GM23338 (cell line): ENCODE measurements at regions not wholly inside any gene's neighbourhood (a gene's known extent, or its start where the extent isn't known, plus 50 kb on each side); places are given as distances from the start of the nearest gene placed in this dataset.
A peak's percentile ranks its signal among the peaks of the same experiment; 100 is the strongest.

ENCODE experiments used
- ATAC-seq: fragments of 200-7000 bp; cut with Tn5 transposase; 3 replicates; pipeline ENCODE4 v1.9.1; 2020
- DNase-seq: peaks from one replicate; pipeline ENCODE4 v3.0.0-alpha.2; 2015; ENCODE audit warnings: low spot score
- H2AFZ ChIP-seq: fragments of 200-600 bp; sonication (generic); 2 replicates; pipeline ENCODE4 v1.8.0; 2016; ENCODE audit warnings: antibody characterized with exemption, mild to moderate bottlenecking, moderate library complexity
- H3F3A ChIP-seq: fragments of 200-600 bp; sonication (generic); replicated peaks from 2 replicates; pipeline ENCODE4 v1.8.0; 2017; ENCODE audit warnings: antibody characterized with exemption, mixed run types, low read depth
- H3K27ac ChIP-seq: fragments of 200-600 bp; sonication (generic); 2 replicates; pipeline ENCODE4 v1.6.1; 2016; ENCODE audit warnings: low read depth
- H3K27me3 ChIP-seq: fragments of 200-600 bp; sonication (generic); 2 replicates; pipeline ENCODE4 v1.8.0; 2016; ENCODE audit warnings: mild to moderate bottlenecking, mixed run types, moderate library complexity; ENCODE audit not compliant: insufficient read depth
- H3K36me3 ChIP-seq: fragments of 200-600 bp; sonication (generic); 2 replicates; pipeline ENCODE4 v1.8.0; 2016; ENCODE audit warnings: mild to moderate bottlenecking; ENCODE audit not compliant: insufficient read depth
- H3K4me1 ChIP-seq: fragments of 200-600 bp; sonication (generic); 2 replicates; pipeline ENCODE4 v1.8.0; 2016; ENCODE audit warnings: mild to moderate bottlenecking, moderate library complexity; ENCODE audit not compliant: insufficient read depth
- H3K4me2 ChIP-seq: fragments of 200-600 bp; sonication (generic); 2 replicates; pipeline ENCODE4 v1.7.1; 2017; ENCODE audit warnings: mixed run types
- H3K4me3 ChIP-seq: fragments of 200-600 bp; sonication (generic); 2 replicates; pipeline ENCODE4 v1.6.1; 2016; ENCODE audit warnings: mixed run types
- H3K79me2 ChIP-seq: fragments of 200-600 bp; sonication (generic); replicated peaks from 2 replicates; pipeline ENCODE4 v1.8.0; 2017; ENCODE audit warnings: mild to moderate bottlenecking; ENCODE audit not compliant: insufficient read depth
- H3K9me2 ChIP-seq: fragments of 200-600 bp; sonication (generic); 2 replicates; pipeline ENCODE4 v1.8.0; 2017; ENCODE audit not compliant: insufficient read depth
- H4K20me1 ChIP-seq: fragments of 200-600 bp; sonication (generic); replicated peaks from 2 replicates; pipeline ENCODE4 v1.8.0; 2017; ENCODE audit warnings: mild to moderate bottlenecking; ENCODE audit not compliant: insufficient read depth
- H3K27ac Mint-ChIP-seq: 2 replicates; pipeline ENCODE4 v1.8.0; 2020; ENCODE audit warnings: inconsistent platforms, mild to moderate bottlenecking, moderate library complexity, mixed read lengths
- H3K27me3 Mint-ChIP-seq: 3 replicates; pipeline ENCODE4 v1.8.0; 2022; ENCODE audit warnings: low read depth, mild to moderate bottlenecking, moderate library complexity, mixed read lengths, inconsistent platforms; ENCODE audit not compliant: insufficient read depth, poor library complexity
- H3K36me3 Mint-ChIP-seq: 3 replicates; pipeline ENCODE4 v1.8.0; 2021; ENCODE audit warnings: low read depth, mild to moderate bottlenecking, inconsistent platforms, moderate library complexity, mixed read lengths
- H3K4me1 Mint-ChIP-seq: 3 replicates; pipeline ENCODE4 v1.8.0; 2020; ENCODE audit warnings: mild to moderate bottlenecking, inconsistent platforms, mixed read lengths
- H3K4me3 Mint-ChIP-seq: 3 replicates; pipeline ENCODE4 v1.8.0; 2021; ENCODE audit warnings: moderate library complexity, mild to moderate bottlenecking, inconsistent platforms, mixed read lengths
- H3K9me3 Mint-ChIP-seq: 3 replicates; pipeline ENCODE4 v1.8.0; 2020; ENCODE audit warnings: moderate library complexity, mild to moderate bottlenecking, inconsistent platforms, mixed read lengths
- CREB1 ChIP-seq: fragments of 250-450 bp; sonication (Bioruptor Pico); IDR thresholded peaks from 2 replicates; pipeline ENCODE4 v1.5.0; 2020; ENCODE audit warnings: low read depth, mild to moderate bottlenecking, moderate library complexity
- CTCF ChIP-seq, 2 experiments: fragments of 200-600 bp in 1 of 2; sonication (generic) in 1 of 2; conservative IDR thresholded peaks; 2 replicates each; pipeline versions ENCODE4 v1.5.1 to v1.6.1; 2016 to 2017; ENCODE audit warnings: antibody characterized with exemption in 2 of 2, low read depth in 2 of 2, mild to moderate bottlenecking in 2 of 2, moderate library complexity in 1 of 2
- EZH2 ChIP-seq: fragments of 200-600 bp; sonication (generic); IDR thresholded peaks from one replicate; pipeline ENCODE4 v1.8.0; 2017; ENCODE audit warnings: antibody characterized with exemption, mild to moderate bottlenecking, low read depth; ENCODE audit not compliant: unreplicated experiment
- JUNB ChIP-seq: IDR thresholded peaks from one replicate; pipeline ENCODE4 v1.6.1; 2016; ENCODE audit warnings: antibody characterized with exemption; ENCODE audit not compliant: unreplicated experiment
- NANOG ChIP-seq: IDR thresholded peaks from 2 replicates; pipeline ENCODE4 v1.6.1; 2016; ENCODE audit warnings: antibody characterized with exemption, borderline replicate concordance
- ZNF114 ChIP-seq: fragments of 250-450 bp; sonication (Bioruptor Pico); IDR thresholded peaks from 2 replicates; pipeline ENCODE4 v1.5.0; 2020; ENCODE audit warnings: mild to moderate bottlenecking, moderate library complexity
- ZNF462 ChIP-seq: fragments of 250-450 bp; sonication (Bioruptor Pico); IDR thresholded peaks from 2 replicates; pipeline ENCODE4 v1.5.0; 2020; ENCODE audit warnings: mild to moderate bottlenecking, moderate library complexity

- TF ChIP-seq ZNF462 (no peak), NANOG (no peak)
Observed at GRCh38 chr1:238177351-238177750, 286.6 kb upstream of the ZP4 start (continued).

- H3K27ac ChIP-seq, result peak overlapping the region; percentile 28; the same call in 1 of the 2 replicates
- H3K27me3 ChIP-seq, result no peaks in the 10 kb centered on the region
- Mint-ChIP-seq H3K4me1 (peaks cover 15% of the 10 kb centered on the region), H3K9me3 (no peaks in the 10 kb centered on the region; the same call in 1 of the 3 replicates), H3K4me3 (no peak overlapping the region), H3K36me3 (peaks cover 7% of the 10 kb centered on the region), H3K27ac (no peak overlapping the region), H3K27me3 (peaks cover 5% of the 10 kb centered on the region)
- H3K4me1 ChIP-seq, result peaks cover 19% of the 10 kb centered on the region
- no peaks in the 10 kb centered on the region for H3K36me3 ChIP-seq
- ATAC-seq (no peak), DNase-seq (peak; percentile 21)
- no peak for TF ChIP-seq EZH2
- TF ChIP-seq ZNF462, result no peak
- TF ChIP-seq CREB1 (CRISPR knock-in tag), result no peak
- no peak for TF ChIP-seq CTCF (conservative IDR thresholded peaks at IDR 0.05; ENCODE audit: low read depth in 2 of 2)
- TF ChIP-seq ZNF114 (CRISPR knock-in tag), result no peak
- no peak for TF ChIP-seq JUNB
- peak; percentile 58; the same call in 1 of the 2 replicates for TF ChIP-seq NANOG
- no peaks in the 10 kb centered on the region for H4K20me1 ChIP-seq
- H3K4me2 ChIP-seq, result no peak overlapping the region
- H3K4me3 ChIP-seq, result no peak overlapping the region
- no peak overlapping the region for H2AFZ ChIP-seq
- no peaks in the 10 kb centered on the region for H3K79me2 ChIP-seq
- no peaks in the 10 kb centered on the region for H3F3A ChIP-seq
- peaks cover 10% of the 10 kb centered on the region for H3K9me2 ChIP-seq
Observed at GRCh38 chr1:238176441-238176840, 285.7 kb upstream of the ZP4 start.
